NT2/D1 (cell line): ENCODE measurements at regions not wholly inside any gene's neighbourhood (a gene's known extent, or its start where the extent isn't known, plus 50 kb on each side); places are given as distances from the start of the nearest gene placed in this dataset.

Source experiments
- YY1 ChIP-seq: IDR thresholded peaks from 2 replicates; pipeline ENCODE4 v1.6.1; 2011; ENCODE audit not compliant: insufficient read length, insufficient read depth
- ZNF274 ChIP-seq: IDR thresholded peaks from 2 replicates; pipeline ENCODE4 v1.6.1; 2011; ENCODE audit warnings: mild to moderate bottlenecking, low read depth, low read length

- TF ChIP-seq YY1 (no peak), ZNF274 (no peak)
Measured at GRCh38 chr2:236319036-236319435, 54.8 kb upstream of the ASB18 start.
